GM23248 (cell line): ENCODE measurements at regions not wholly inside any gene's neighbourhood (a gene's known extent, or its start where the extent isn't known, plus 50 kb on each side); places are given as distances from the start of the nearest gene placed in this dataset.

Experiments used
- EZH2 ChIP-seq: fragments of 200-600 bp; sonication (generic); IDR thresholded peaks from 2 replicates; pipeline ENCODE4 v1.6.1; 2018; ENCODE audit warnings: antibody characterized with exemption, mild to moderate bottlenecking; ENCODE audit not compliant: insufficient read depth, poor library complexity, severe bottlenecking
- EZH2phosphoT487 ChIP-seq: fragments of 200-600 bp; sonication (generic); IDR thresholded peaks from 2 replicates; pipeline ENCODE4 v1.6.1; 2018; ENCODE audit warnings: antibody characterized with exemption, moderate library complexity, mild to moderate bottlenecking, low read depth; ENCODE audit not compliant: insufficient read depth

DNA sequence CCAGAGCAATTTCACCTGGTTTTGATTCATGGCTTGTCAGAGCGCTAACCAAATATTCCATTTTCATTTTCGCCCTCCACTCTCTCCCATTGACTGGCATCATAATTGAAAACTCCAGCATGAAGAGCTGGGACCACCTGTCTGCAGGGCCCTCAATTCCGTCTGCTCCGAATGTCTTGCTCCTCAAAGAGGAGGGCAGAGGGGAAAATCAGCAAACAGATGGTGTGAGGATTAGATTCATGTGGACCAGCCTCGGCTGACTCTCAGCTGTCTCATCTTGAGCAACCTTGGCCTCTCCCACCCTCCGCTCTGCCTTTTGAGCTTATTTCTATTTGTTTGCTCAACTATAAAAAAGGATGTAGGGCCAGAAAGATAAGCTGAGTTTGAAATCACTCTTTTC, 512.2 kb upstream of the PPP2R3A start:
- no peak for TF ChIP-seq EZH2phosphoT487
- no peak for TF ChIP-seq EZH2
